ENCODE measurements at regions not wholly inside any gene's neighbourhood (a gene's known extent, or its start where the extent isn't known, plus 50 kb on each side); places are given as distances from the start of the nearest gene placed in this dataset.

- H3K27me3 ChIP-seq (replicated peaks; ENCODE audit: control insufficient read depth, insufficient read depth, low read length), result no peaks in the 10 kb centered on the region
- TF ChIP-seq CTCF (IDR thresholded peaks at IDR 0.05; ENCODE audit: insufficient read depth, low read length, poor library complexity, severe bottlenecking), result no peak
Measured at GRCh38 chr3:192026661-192027060, 565.7 kb downstream of the PYDC2 start.

GRCh38 chr3:192031941-192032340 lies 571.0 kb downstream of the PYDC2 start:
- Histone ChIP-seq H3K27me3 (replicated peaks; ENCODE audit: control insufficient read depth, insufficient read depth, low read length) (no peaks in the 10 kb centered on the region), H3K36me3 (ENCODE audit: control insufficient read depth, insufficient read depth, low read length) (no peaks in the 10 kb centered on the region), H3K4me3 (replicated peaks; ENCODE audit: low read depth, low read length) (no peak overlapping the region)
- no peak for DNase-seq (ENCODE audit: extremely low read depth, insufficient read length)
- no peak for TF ChIP-seq CTCF (IDR thresholded peaks at IDR 0.05; ENCODE audit: insufficient read depth, low read length, poor library complexity, severe bottlenecking)

More at GRCh38 chr3:192026661-192027060, 565.7 kb downstream of the PYDC2 start:
- no peaks in the 10 kb centered on the region for H3K36me3 ChIP-seq (ENCODE audit: control insufficient read depth, insufficient read depth, low read length)
- no peak overlapping the region for H3K4me3 ChIP-seq (replicated peaks; ENCODE audit: low read depth, low read length)
- no peak for DNase-seq (ENCODE audit: extremely low read depth, insufficient read length)

GRCh38 chr3:192033246-192033645 lies 572.3 kb downstream of the PYDC2 start:
- DNase-seq (ENCODE audit: extremely low read depth, insufficient read length), result no peak
- no peaks in the 10 kb centered on the region for H3K27me3 ChIP-seq (replicated peaks; ENCODE audit: control insufficient read depth, insufficient read depth, low read length)
- H3K4me3 ChIP-seq (replicated peaks; ENCODE audit: low read depth, low read length), result no peak overlapping the region
- no peak for TF ChIP-seq CTCF (IDR thresholded peaks at IDR 0.05; ENCODE audit: insufficient read depth, low read length, poor library complexity, severe bottlenecking)
- no peaks in the 10 kb centered on the region for H3K36me3 ChIP-seq (ENCODE audit: control insufficient read depth, insufficient read depth, low read length)

- Histone ChIP-seq H3K4me3 (replicated peaks; ENCODE audit: low read depth, low read length) (no peak overlapping the region), H3K27me3 (replicated peaks; ENCODE audit: control insufficient read depth, insufficient read depth, low read length) (no peaks in the 10 kb centered on the region), H3K36me3 (ENCODE audit: control insufficient read depth, insufficient read depth, low read length) (no peaks in the 10 kb centered on the region)
- no peak for TF ChIP-seq CTCF (IDR thresholded peaks at IDR 0.05; ENCODE audit: insufficient read depth, low read length, poor library complexity, severe bottlenecking)
- no peak for DNase-seq (ENCODE audit: extremely low read depth, insufficient read length)
Measured at GRCh38 chr3:192038726-192039125, 577.8 kb downstream of the PYDC2 start.

GRCh38 chr3:192039593-192039992 lies 578.6 kb downstream of the PYDC2 start:
- no peak for DNase-seq (ENCODE audit: extremely low read depth, insufficient read length)
- Histone ChIP-seq H3K4me3 (replicated peaks; ENCODE audit: low read depth, low read length) (no peak overlapping the region), H3K27me3 (replicated peaks; ENCODE audit: control insufficient read depth, insufficient read depth, low read length) (no peaks in the 10 kb centered on the region), H3K36me3 (ENCODE audit: control insufficient read depth, insufficient read depth, low read length) (no peaks in the 10 kb centered on the region)
- no peak for TF ChIP-seq CTCF (IDR thresholded peaks at IDR 0.05; ENCODE audit: insufficient read depth, low read length, poor library complexity, severe bottlenecking)

Measured in GM06990 (cell line).